ENCODE measurements at regions not wholly inside any gene's neighbourhood (a gene's known extent, or its start where the extent isn't known, plus 50 kb on each side); places are given as distances from the start of the nearest gene placed in this dataset.

GRCh38 chr5:74064911-74065310 is 438.9 kb downstream of the ARHGEF28 start:
- H3K4me2 ChIP-seq = no peak overlapping the region
- DNase-seq (ENCODE audit: low spot score) = no peak
- Mint-ChIP-seq H3K4me1 (no peaks in the 10 kb centered on the region), H3K9me3 (no peaks in the 10 kb centered on the region), H3K27me3 (ENCODE audit: insufficient read depth, low read depth, poor library complexity) (no peaks in the 10 kb centered on the region), H3K36me3 (ENCODE audit: low read depth) (no peaks in the 10 kb centered on the region), H3K27ac (no peak overlapping the region), H3K4me3 (no peak overlapping the region)
- no peaks in the 10 kb centered on the region for H3F3A ChIP-seq (replicated peaks; ENCODE audit: low read depth)
- H3K27ac ChIP-seq (ENCODE audit: low read depth) = no peak overlapping the region
- H3K79me2 ChIP-seq (replicated peaks; ENCODE audit: insufficient read depth) = no peaks in the 10 kb centered on the region
- H4K20me1 ChIP-seq (replicated peaks; ENCODE audit: insufficient read depth) = no peaks in the 10 kb centered on the region
- TF ChIP-seq JUNB (IDR thresholded peaks at IDR 0.05; ENCODE audit: unreplicated experiment) (no peak), ETS1 (IDR thresholded peaks at IDR 0.05) (no peak), EZH2phosphoT487 (IDR thresholded peaks at IDR 0.05; ENCODE audit: unreplicated experiment) (no peak), ZNF114 (CRISPR knock-in tag; IDR thresholded peaks at IDR 0.05) (no peak), NANOG (IDR thresholded peaks at IDR 0.05; ENCODE audit: borderline replicate concordance) (no peak), EZH2 (IDR thresholded peaks at IDR 0.05; ENCODE audit: low read depth, unreplicated experiment) (no peak), STAT1 (IDR thresholded peaks at IDR 0.05; ENCODE audit: unreplicated experiment) (no peak), CREB1 (CRISPR knock-in tag; IDR thresholded peaks at IDR 0.05; ENCODE audit: low read depth) (no peak), ZNF331 (CRISPR knock-in tag; IDR thresholded peaks at IDR 0.05; ENCODE audit: low read depth) (no peak), POLR2AphosphoS5 (IDR thresholded peaks at IDR 0.05; ENCODE audit: low read depth) (no peak)
- TF ChIP-seq, protein P1, sequence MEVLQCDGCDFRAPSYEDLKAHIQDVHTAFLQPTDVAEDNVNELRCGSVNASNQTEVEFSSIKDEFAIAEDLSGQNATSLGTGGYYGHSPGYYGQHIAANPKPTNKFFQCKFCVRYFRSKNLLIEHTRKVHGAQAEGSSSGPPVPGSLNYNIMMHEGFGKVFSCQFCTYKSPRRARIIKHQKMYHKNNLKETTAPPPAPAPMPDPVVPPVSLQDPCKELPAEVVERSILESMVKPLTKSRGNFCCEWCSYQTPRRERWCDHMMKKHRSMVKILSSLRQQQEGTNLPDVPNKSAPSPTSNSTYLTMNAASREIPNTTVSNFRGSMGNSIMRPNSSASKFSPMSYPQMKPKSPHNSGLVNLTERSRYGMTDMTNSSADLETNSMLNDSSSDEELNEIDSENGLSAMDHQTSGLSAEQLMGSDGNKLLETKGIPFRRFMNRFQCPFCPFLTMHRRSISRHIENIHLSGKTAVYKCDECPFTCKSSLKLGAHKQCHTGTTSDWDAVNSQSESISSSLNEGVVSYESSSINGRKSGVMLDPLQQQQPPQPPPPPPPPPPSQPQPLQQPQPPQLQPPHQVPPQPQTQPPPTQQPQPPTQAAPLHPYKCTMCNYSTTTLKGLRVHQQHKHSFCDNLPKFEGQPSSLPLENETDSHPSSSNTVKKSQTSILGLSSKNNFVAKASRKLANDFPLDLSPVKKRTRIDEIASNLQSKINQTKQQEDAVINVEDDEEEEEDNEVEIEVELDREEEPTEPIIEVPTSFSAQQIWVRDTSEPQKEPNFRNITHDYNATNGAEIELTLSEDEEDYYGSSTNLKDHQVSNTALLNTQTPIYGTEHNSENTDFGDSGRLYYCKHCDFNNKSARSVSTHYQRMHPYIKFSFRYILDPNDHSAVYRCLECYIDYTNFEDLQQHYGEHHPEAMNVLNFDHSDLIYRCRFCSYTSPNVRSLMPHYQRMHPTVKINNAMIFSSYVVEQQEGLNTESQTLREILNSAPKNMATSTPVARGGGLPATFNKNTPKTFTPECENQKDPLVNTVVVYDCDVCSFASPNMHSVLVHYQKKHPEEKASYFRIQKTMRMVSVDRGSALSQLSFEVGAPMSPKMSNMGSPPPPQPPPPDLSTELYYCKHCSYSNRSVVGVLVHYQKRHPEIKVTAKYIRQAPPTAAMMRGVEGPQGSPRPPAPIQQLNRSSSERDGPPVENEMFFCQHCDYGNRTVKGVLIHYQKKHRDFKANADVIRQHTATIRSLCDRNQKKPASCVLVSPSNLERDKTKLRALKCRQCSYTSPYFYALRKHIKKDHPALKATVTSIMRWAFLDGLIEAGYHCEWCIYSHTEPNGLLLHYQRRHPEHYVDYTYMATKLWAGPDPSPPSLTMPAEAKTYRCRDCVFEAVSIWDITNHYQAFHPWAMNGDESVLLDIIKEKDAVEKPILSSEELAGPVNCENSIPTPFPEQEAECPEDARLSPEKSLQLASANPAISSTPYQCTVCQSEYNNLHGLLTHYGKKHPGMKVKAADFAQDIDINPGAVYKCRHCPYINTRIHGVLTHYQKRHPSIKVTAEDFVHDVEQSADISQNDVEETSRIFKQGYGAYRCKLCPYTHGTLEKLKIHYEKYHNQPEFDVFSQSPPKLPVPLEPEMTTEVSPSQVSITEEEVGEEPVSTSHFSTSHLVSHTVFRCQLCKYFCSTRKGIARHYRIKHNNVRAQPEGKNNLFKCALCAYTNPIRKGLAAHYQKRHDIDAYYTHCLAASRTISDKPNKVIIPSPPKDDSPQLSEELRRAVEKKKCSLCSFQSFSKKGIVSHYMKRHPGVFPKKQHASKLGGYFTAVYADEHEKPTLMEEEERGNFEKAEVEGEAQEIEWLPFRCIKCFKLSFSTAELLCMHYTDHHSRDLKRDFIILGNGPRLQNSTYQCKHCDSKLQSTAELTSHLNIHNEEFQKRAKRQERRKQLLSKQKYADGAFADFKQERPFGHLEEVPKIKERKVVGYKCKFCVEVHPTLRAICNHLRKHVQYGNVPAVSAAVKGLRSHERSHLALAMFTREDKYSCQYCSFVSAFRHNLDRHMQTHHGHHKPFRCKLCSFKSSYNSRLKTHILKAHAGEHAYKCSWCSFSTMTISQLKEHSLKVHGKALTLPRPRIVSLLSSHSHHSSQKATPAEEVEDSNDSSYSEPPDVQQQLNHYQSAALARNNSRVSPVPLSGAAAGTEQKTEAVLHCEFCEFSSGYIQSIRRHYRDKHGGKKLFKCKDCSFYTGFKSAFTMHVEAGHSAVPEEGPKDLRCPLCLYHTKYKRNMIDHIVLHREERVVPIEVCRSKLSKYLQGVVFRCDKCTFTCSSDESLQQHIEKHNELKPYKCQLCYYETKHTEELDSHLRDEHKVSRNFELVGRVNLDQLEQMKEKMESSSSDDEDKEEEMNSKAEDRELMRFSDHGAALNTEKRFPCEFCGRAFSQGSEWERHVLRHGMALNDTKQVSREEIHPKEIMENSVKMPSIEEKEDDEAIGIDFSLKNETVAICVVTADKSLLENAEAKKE (CRISPR knock-in tag; IDR thresholded peaks at IDR 0.05) = no peak
- TF ChIP-seq, protein P2, sequence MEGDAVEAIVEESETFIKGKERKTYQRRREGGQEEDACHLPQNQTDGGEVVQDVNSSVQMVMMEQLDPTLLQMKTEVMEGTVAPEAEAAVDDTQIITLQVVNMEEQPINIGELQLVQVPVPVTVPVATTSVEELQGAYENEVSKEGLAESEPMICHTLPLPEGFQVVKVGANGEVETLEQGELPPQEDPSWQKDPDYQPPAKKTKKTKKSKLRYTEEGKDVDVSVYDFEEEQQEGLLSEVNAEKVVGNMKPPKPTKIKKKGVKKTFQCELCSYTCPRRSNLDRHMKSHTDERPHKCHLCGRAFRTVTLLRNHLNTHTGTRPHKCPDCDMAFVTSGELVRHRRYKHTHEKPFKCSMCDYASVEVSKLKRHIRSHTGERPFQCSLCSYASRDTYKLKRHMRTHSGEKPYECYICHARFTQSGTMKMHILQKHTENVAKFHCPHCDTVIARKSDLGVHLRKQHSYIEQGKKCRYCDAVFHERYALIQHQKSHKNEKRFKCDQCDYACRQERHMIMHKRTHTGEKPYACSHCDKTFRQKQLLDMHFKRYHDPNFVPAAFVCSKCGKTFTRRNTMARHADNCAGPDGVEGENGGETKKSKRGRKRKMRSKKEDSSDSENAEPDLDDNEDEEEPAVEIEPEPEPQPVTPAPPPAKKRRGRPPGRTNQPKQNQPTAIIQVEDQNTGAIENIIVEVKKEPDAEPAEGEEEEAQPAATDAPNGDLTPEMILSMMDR (conservative IDR thresholded peaks at IDR 0.05; ENCODE audit: low read depth in 2 of 2) = no peak
- TF ChIP-seq, protein P3, sequence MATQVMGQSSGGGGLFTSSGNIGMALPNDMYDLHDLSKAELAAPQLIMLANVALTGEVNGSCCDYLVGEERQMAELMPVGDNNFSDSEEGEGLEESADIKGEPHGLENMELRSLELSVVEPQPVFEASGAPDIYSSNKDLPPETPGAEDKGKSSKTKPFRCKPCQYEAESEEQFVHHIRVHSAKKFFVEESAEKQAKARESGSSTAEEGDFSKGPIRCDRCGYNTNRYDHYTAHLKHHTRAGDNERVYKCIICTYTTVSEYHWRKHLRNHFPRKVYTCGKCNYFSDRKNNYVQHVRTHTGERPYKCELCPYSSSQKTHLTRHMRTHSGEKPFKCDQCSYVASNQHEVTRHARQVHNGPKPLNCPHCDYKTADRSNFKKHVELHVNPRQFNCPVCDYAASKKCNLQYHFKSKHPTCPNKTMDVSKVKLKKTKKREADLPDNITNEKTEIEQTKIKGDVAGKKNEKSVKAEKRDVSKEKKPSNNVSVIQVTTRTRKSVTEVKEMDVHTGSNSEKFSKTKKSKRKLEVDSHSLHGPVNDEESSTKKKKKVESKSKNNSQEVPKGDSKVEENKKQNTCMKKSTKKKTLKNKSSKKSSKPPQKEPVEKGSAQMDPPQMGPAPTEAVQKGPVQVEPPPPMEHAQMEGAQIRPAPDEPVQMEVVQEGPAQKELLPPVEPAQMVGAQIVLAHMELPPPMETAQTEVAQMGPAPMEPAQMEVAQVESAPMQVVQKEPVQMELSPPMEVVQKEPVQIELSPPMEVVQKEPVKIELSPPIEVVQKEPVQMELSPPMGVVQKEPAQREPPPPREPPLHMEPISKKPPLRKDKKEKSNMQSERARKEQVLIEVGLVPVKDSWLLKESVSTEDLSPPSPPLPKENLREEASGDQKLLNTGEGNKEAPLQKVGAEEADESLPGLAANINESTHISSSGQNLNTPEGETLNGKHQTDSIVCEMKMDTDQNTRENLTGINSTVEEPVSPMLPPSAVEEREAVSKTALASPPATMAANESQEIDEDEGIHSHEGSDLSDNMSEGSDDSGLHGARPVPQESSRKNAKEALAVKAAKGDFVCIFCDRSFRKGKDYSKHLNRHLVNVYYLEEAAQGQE (IDR thresholded peaks at IDR 0.05; ENCODE audit: unreplicated experiment) = no peak
- no peaks in the 10 kb centered on the region for H3K9me2 ChIP-seq (ENCODE audit: insufficient read depth)
- no peak overlapping the region for H2AFZ ChIP-seq
- no peaks in the 10 kb centered on the region for H3K4me1 ChIP-seq (ENCODE audit: insufficient read depth)
- no peak for ATAC-seq
- H3K36me3 ChIP-seq (ENCODE audit: insufficient read depth) = no peaks in the 10 kb centered on the region
- no peak overlapping the region for H3K4me3 ChIP-seq
- H3K27me3 ChIP-seq (ENCODE audit: insufficient read depth) = no peaks in the 10 kb centered on the region

Data from GM23338 (cell line).